Smooth muscle cell (in vitro differentiated cells): ENCODE measurements at regions not wholly inside any gene's neighbourhood (a gene's known extent, or its start where the extent isn't known, plus 50 kb on each side); places are given as distances from the start of the nearest gene placed in this dataset.

ENCODE experiments used
- DNase-seq: peaks from one replicate; lab custom pipeline; 2025; ENCODE audit not compliant: unreplicated experiment; lab: John Stamatoyannopoulos, UW
- H2AFZ ChIP-seq: fragments of 200-600 bp; sonication (generic); 2 replicates; pipeline ENCODE4 v1.6.0; 2016; ENCODE audit warnings: antibody characterized with exemption, low read depth, mild to moderate bottlenecking
- H3F3A ChIP-seq: fragments of 200-600 bp; sonication (generic); 2 replicates; pipeline ENCODE4 v1.6.0; 2017; ENCODE audit warnings: antibody characterized with exemption, low read depth
- H3K27ac ChIP-seq: fragments of 200-600 bp; sonication (generic); 2 replicates; pipeline ENCODE4 v1.5.1; 2016; ENCODE audit warnings: low read depth, mild to moderate bottlenecking
- H3K27me3 ChIP-seq: fragments of 200-600 bp; sonication (generic); 2 replicates; pipeline ENCODE4 v1.6.1; 2016; ENCODE audit warnings: low read depth, mild to moderate bottlenecking
- H3K36me3 ChIP-seq: fragments of 200-600 bp; sonication (generic); 2 replicates; pipeline ENCODE4 v1.5.1; 2016; ENCODE audit warnings: low read depth
- H3K4me1 ChIP-seq: fragments of 200-600 bp; sonication (generic); 2 replicates; pipeline ENCODE4 v1.5.1; 2016; ENCODE audit warnings: low read depth
- H3K4me2 ChIP-seq: fragments of 200-600 bp; sonication (generic); 2 replicates; pipeline ENCODE4 v1.6.0; 2016; ENCODE audit warnings: mild to moderate bottlenecking
- H3K4me3 ChIP-seq: fragments of 200-600 bp; sonication (generic); 2 replicates; pipeline ENCODE4 v1.5.1; 2016; ENCODE audit warnings: mild to moderate bottlenecking
- H3K79me2 ChIP-seq: fragments of 200-600 bp; sonication (generic); 2 replicates; pipeline ENCODE4 v1.6.0; 2016; ENCODE audit warnings: low read depth, mild to moderate bottlenecking
- H3K9ac ChIP-seq: fragments of 200-600 bp; sonication (generic); 2 replicates; pipeline ENCODE4 v1.6.0; 2016; ENCODE audit warnings: low read depth
- H3K9me3 ChIP-seq: fragments of 200-600 bp; sonication (generic); replicated peaks from 2 replicates; pipeline ENCODE4 v1.5.1; 2016; ENCODE audit warnings: low read depth
- H4K20me1 ChIP-seq: fragments of 200-600 bp; sonication (generic); 2 replicates; pipeline ENCODE4 v1.6.0; 2016; ENCODE audit warnings: low read depth
- CTCF ChIP-seq: fragments of 200-600 bp; sonication (generic); IDR thresholded peaks from 2 replicates; pipeline ENCODE4 v1.5.1; 2017; ENCODE audit warnings: borderline replicate concordance, mild to moderate bottlenecking, antibody characterized with exemption; ENCODE audit not compliant: insufficient read depth, poor library complexity, severe bottlenecking
- WGBS: methylation state at CpG from one replicate; pipeline ENCODE4 v1.1.7; 2016; ENCODE audit warnings: low lambda C conversion rate; 5-methylcytosine and 5-hydroxymethylcytosine counted together

- Histone ChIP-seq H3K9me3 (no peaks in the 10 kb centered on the region), H2AFZ (no peak overlapping the region), H3K4me2 (no peak overlapping the region), H3K27me3 (no peaks in the 10 kb centered on the region), H3K4me1 (no peaks in the 10 kb centered on the region), H4K20me1 (no peaks in the 10 kb centered on the region), H3K4me3 (no peak overlapping the region), H3K27ac (no peak overlapping the region), H3K79me2 (no peaks in the 10 kb centered on the region), H3F3A (no peaks in the 10 kb centered on the region), H3K36me3 (no peaks in the 10 kb centered on the region), H3K9ac (no peak overlapping the region)
- no peak for DNase-seq
- 79% methylated on average over 1 of the region's 1 CpG for WGBS
- TF ChIP-seq CTCF, result no peak
These were observed 1126.7 kb downstream of the TUSC7 start for GRCh38 chr3:117836296-117836695.

GRCh38 chr3:117837391-117837790, 1127.8 kb downstream of the TUSC7 start:
- no peak for TF ChIP-seq CTCF
- Histone ChIP-seq H3K36me3 (no peaks in the 10 kb centered on the region), H3K4me1 (no peaks in the 10 kb centered on the region), H3K9ac (no peak overlapping the region), H2AFZ (no peak overlapping the region), H3F3A (no peaks in the 10 kb centered on the region), H4K20me1 (no peaks in the 10 kb centered on the region), H3K9me3 (no peaks in the 10 kb centered on the region), H3K79me2 (no peaks in the 10 kb centered on the region), H3K4me2 (no peak overlapping the region), H3K4me3 (no peak overlapping the region), H3K27ac (no peak overlapping the region), H3K27me3 (no peaks in the 10 kb centered on the region)
- DNase-seq, result no peak
- 83% methylated on average over 1 of the region's 1 CpG for WGBS

GRCh38 chr3:117842086-117842485, 1132.5 kb downstream of the TUSC7 start:
- 80% methylated on average over 1 of the region's 1 CpG for WGBS
- no peak for TF ChIP-seq CTCF
- H4K20me1 ChIP-seq, result no peaks in the 10 kb centered on the region

GRCh38 chr3:117843356-117843755, 1133.8 kb downstream of the TUSC7 start:
- Histone ChIP-seq H4K20me1 (no peaks in the 10 kb centered on the region), H3K9ac (no peak overlapping the region), H3K27me3 (no peaks in the 10 kb centered on the region), H3K4me3 (no peak overlapping the region), H3F3A (no peaks in the 10 kb centered on the region), H3K79me2 (no peaks in the 10 kb centered on the region), H3K4me1 (no peaks in the 10 kb centered on the region), H2AFZ (no peak overlapping the region), H3K4me2 (no peak overlapping the region), H3K27ac (no peak overlapping the region), H3K36me3 (no peaks in the 10 kb centered on the region), H3K9me3 (no peaks in the 10 kb centered on the region)
- TF ChIP-seq CTCF, result no peak
- no peak for DNase-seq

More at GRCh38 chr3:117842086-117842485, 1132.5 kb downstream of the TUSC7 start:
- no peak overlapping the region for H3K9ac ChIP-seq
- no peaks in the 10 kb centered on the region for H3K27me3 ChIP-seq
- H3K4me1 ChIP-seq, result no peaks in the 10 kb centered on the region
- no peak overlapping the region for H2AFZ ChIP-seq
- no peaks in the 10 kb centered on the region for H3F3A ChIP-seq
- no peaks in the 10 kb centered on the region for H3K79me2 ChIP-seq
- no peak overlapping the region for H3K4me2 ChIP-seq
- no peak for DNase-seq
- H3K27ac ChIP-seq, result no peak overlapping the region
- H3K4me3 ChIP-seq, result no peak overlapping the region
- H3K36me3 ChIP-seq, result no peaks in the 10 kb centered on the region
- H3K9me3 ChIP-seq, result no peaks in the 10 kb centered on the region
